ENCODE measurements at regions not wholly inside any gene's neighbourhood (a gene's known extent, or its start where the extent isn't known, plus 50 kb on each side); places are given as distances from the start of the nearest gene placed in this dataset.

DNA sequence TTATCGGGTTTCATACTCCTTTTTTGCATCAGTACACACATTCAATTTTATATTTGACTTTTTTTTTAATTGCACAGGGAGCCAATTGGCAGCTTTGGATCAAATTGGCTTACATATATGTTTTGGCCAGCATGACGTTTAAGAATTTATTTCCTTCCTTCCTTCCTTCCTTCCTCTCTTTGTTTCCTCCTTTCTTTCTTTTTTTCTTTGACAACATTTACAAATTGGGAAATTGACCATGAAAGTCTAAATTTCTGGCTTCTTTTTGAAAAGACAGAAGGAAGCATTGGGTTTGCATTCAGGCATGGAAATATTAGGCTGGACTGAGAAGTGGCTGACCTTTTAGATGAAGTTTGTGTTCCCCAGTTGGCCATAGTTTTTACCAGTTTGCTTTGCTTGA is 103.4 kb upstream of the IGSF10 start:
- no peak for ATAC-seq (ENCODE audit: low FRiP score)
- no peak for DNase-seq (ENCODE audit: low spot score)
- TF ChIP-seq, protein P1, sequence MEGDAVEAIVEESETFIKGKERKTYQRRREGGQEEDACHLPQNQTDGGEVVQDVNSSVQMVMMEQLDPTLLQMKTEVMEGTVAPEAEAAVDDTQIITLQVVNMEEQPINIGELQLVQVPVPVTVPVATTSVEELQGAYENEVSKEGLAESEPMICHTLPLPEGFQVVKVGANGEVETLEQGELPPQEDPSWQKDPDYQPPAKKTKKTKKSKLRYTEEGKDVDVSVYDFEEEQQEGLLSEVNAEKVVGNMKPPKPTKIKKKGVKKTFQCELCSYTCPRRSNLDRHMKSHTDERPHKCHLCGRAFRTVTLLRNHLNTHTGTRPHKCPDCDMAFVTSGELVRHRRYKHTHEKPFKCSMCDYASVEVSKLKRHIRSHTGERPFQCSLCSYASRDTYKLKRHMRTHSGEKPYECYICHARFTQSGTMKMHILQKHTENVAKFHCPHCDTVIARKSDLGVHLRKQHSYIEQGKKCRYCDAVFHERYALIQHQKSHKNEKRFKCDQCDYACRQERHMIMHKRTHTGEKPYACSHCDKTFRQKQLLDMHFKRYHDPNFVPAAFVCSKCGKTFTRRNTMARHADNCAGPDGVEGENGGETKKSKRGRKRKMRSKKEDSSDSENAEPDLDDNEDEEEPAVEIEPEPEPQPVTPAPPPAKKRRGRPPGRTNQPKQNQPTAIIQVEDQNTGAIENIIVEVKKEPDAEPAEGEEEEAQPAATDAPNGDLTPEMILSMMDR (IDR thresholded peaks at IDR 0.05), result no peak

DNA sequence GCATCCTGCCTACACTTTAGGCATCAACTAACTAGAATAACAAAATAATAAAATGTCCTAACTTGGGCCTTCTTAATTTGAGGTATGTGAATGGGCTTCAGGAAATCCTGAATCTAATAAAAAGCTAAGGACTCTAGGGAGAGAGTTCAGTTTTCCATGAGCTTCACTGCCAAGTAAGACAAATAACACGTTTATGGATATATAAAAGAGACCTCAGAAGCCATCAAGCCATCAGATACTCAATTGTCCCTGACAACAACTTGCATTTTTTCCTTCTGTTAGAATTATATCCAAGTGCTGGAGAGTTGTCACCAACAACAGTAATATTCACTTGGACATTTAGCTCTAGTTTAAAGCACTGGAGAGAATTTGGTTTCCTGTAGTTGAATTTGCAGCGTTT is 102.4 kb upstream of the IGSF10 start:
- TF ChIP-seq, protein P1 (IDR thresholded peaks at IDR 0.05), result no peak
- DNase-seq (ENCODE audit: low spot score), result no peak
- no peak for ATAC-seq (ENCODE audit: low FRiP score)

DNA sequence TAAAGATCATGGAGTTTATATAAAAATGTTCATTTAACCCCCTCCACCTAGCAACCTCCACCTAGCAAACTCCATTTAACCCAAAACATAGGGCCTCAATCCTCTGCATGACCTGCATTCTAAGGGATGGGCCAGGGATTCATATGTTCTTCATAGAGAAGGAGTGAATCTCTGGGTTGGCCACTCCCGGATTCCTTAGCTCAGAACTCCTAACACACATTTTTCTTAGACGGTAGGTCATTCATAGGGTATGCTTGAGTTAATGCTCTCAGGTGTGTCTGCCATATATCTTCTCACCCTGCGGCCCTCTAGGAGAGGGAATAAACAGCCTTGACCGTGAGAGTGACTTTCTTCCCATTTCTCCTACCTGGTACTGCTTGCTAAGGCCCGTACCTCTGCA is 102.0 kb upstream of the IGSF10 start:
- TF ChIP-seq, protein P1 (IDR thresholded peaks at IDR 0.05), result no peak
- DNase-seq (ENCODE audit: low spot score) (no peak), ATAC-seq (ENCODE audit: low FRiP score) (no peak)

DNA sequence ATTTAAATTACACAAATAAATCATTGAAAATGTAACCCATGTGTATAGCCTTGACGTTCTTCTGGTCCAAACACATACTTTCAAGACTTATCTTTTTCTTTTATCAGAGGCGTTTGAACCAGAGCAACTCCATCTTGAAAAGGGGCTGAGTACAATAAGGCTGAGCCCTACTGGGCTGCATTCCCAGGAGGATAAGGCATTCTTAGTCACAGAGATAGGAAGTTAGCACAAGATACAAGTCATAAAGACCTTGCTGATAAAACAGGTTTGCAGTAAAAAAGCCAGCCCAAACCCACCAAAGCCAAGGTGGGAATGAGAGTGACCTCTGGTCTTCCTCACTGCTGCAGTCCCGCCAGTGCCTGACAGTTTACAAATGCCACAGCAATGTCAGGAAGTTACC is 101.0 kb upstream of the IGSF10 start:
- TF ChIP-seq, protein P1 (IDR thresholded peaks at IDR 0.05), result no peak
- no peak for DNase-seq (ENCODE audit: low spot score)
- no peak for ATAC-seq (ENCODE audit: low FRiP score)

DNA sequence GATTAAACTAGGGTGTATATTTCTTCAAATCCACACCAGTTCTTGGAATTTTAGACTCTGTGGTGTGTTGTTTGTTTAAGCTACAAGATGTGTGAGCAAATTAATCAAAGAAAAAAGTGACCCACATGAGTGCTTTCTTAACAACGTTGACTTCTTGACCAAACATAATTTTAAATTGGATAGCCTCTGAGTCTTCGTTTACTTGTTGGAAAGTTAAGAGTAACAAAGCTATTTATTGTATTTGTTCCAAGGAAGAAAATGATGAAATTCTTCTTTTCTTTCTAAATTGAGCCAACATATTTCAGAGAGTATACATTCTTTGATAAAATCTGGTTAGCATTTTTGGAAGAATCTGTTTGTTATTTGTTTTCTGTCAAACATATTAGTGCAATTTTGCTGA is 99.9 kb upstream of the IGSF10 start:
- no peak for DNase-seq (ENCODE audit: low spot score)
- ATAC-seq (ENCODE audit: low FRiP score), result no peak
- TF ChIP-seq, protein P1 (IDR thresholded peaks at IDR 0.05), result no peak

DNA sequence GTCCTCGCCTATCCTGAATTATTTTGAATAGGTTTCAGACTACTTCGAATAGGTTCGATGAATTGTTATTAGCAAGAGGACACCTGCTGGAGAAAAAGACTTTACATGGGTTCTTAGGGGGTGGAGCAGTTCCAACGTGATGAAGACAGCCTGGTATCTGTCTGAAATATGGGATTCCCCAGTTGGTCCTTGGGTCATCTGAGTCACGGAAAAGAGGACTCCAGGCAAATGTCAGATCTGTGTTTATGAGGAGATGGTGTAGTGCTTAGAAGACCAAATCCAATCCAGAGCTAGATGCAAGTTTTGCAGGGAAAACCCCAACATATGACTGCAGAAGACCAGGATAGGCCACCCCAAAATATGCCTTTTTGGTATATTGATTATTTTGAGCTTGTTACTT is 98.9 kb upstream of the IGSF10 start:
- ATAC-seq (ENCODE audit: low FRiP score), result no peak
- TF ChIP-seq, protein P1 (IDR thresholded peaks at IDR 0.05), result no peak
- DNase-seq (ENCODE audit: low spot score), result no peak

DNA sequence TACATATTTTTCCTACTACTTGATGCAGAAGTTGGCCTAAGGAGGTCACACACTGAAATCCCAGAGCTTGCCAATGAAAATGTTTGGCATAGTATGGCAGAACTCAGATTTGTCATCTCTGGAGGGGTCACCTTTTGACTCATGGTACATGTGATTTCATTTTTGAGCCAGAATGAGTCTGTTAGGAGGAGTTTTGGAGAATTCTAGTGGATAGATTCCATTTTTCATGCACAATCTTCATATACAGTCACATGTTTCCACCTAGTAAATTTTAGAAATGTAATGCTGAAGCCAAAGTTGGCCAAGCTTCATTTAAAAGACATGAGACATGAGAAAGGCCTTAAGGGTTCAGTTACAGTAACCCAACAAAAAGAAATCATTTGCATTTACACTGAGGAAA is 97.8 kb upstream of the IGSF10 start:
- DNase-seq (ENCODE audit: low spot score) (no peak), ATAC-seq (ENCODE audit: low FRiP score) (peak; percentile 66)
- TF ChIP-seq, protein P1 (IDR thresholded peaks at IDR 0.05), result no peak

All from omental fat pad (tissue), 3 donors.